H1 (cell line): ENCODE measurements at regions not wholly inside any gene's neighbourhood (a gene's known extent, or its start where the extent isn't known, plus 50 kb on each side); places are given as distances from the start of the nearest gene placed in this dataset.

Source experiments
- CTCF ChIA-PET: fragments of 300-600 bp; sonication (Branson Sonifier 250); formaldehyde crosslinking; loops from one replicate; lab custom pipeline; 2021; ENCODE audit not compliant: partially characterized antibody; lab: Charles Lee
- POLR2A ChIA-PET: fragments of 300-600 bp; sonication (Branson Sonifier 250); formaldehyde crosslinking; loops from one replicate; lab custom pipeline; 2021; ENCODE audit warnings: inconsistent platforms; ENCODE audit not compliant: partially characterized antibody; lab: Charles Lee
- DNase-seq, 2 experiments: peaks; one replicate each; pipeline versions ENCODE4 v3.0.0 to v3.0.0-alpha.2; 2010 to 2022; ENCODE audit warnings: low spot score in 2 of 2, low read depth in 1 of 2, mixed read lengths in 1 of 2
- FAIRE-seq: peaks from 2 replicates; lab custom pipeline; 2011; peaks lifted over from hg19 to GRCh38; lab: Jason Lieb, UNC
- H2AFZ ChIP-seq: 2 replicates; pipeline ENCODE4 v1.8.1; 2012; ENCODE audit warnings: low read length, inconsistent platforms
- H2AK5ac ChIP-seq: 2 replicates; pipeline ENCODE4 v1.6.1; 2013; ENCODE audit warnings: low read depth, low read length
- H2BK120ac ChIP-seq: replicated peaks from 2 replicates; pipeline ENCODE3; 2013; ENCODE audit warnings: low read depth, low read length, inconsistent platforms
- H2BK12ac ChIP-seq: 2 replicates; pipeline ENCODE4 v1.6.1; 2013; ENCODE audit warnings: low read depth, low read length
- H2BK15ac ChIP-seq: 2 replicates; pipeline ENCODE4 v1.6.1; 2013; ENCODE audit warnings: low read length
- H2BK20ac ChIP-seq: 2 replicates; pipeline ENCODE4 v1.6.1; 2013; ENCODE audit warnings: low read length
- H2BK5ac ChIP-seq: 2 replicates; pipeline ENCODE4 v1.6.1; 2013; ENCODE audit warnings: low read depth, low read length
- H3K14ac ChIP-seq: 2 replicates; pipeline ENCODE4 v1.6.1; 2013; ENCODE audit warnings: inconsistent platforms; ENCODE audit not compliant: insufficient read length
- H3K18ac ChIP-seq: 2 replicates; pipeline ENCODE4 v1.6.1; 2013; ENCODE audit warnings: low read length; ENCODE audit errors: extremely low read depth
- H3K23ac ChIP-seq: 2 replicates; pipeline ENCODE4 v1.6.1; 2013; ENCODE audit warnings: inconsistent platforms; ENCODE audit not compliant: insufficient read length
- H3K23me2 ChIP-seq: 2 replicates; pipeline ENCODE4 v1.6.1; 2013; ENCODE audit warnings: low read depth, low read length
- H3K27ac ChIP-seq: 2 replicates; pipeline ENCODE4 v1.6.1; 2011; ENCODE audit warnings: low read depth, low read length, inconsistent platforms
- H3K27me3 ChIP-seq, 4 experiments: replicated peaks in 1 of 4; 1 replicate in 1 of 4; 2 replicates in 3 of 4; pipeline versions ENCODE4 v1.6.1 to v1.8.1; 2011 to 2013; ENCODE audit warnings: low read length in 3 of 4, mild to moderate bottlenecking in 3 of 4, inconsistent platforms in 2 of 4, mixed read lengths in 2 of 4, moderate library complexity in 1 of 4; ENCODE audit not compliant: control insufficient read depth in 3 of 4, insufficient read depth in 3 of 4; ENCODE audit errors: extremely low read depth in 1 of 4
- H3K36me3 ChIP-seq, 4 experiments: 2 replicates each; pipeline versions ENCODE4 v1.6.1 to v1.8.1; 2011 to 2013; ENCODE audit warnings: mild to moderate bottlenecking in 4 of 4, low read length in 3 of 4, moderate library complexity in 2 of 4, control low read depth in 1 of 4, inconsistent platforms in 1 of 4; ENCODE audit not compliant: insufficient read depth in 4 of 4, control insufficient read depth in 2 of 4
- H3K4ac ChIP-seq: replicated peaks from 2 replicates; pipeline ENCODE3; 2013; ENCODE audit warnings: low read length, low read depth, mixed read lengths, inconsistent platforms; ENCODE audit not compliant: insufficient read length
- H3K4me1 ChIP-seq, 4 experiments: replicated peaks in 1 of 4; 1 replicate in 1 of 4; 2 replicates in 3 of 4; pipeline versions ENCODE4 v1.6.1 to v1.8.1; 2011 to 2013; ENCODE audit warnings: low read length in 3 of 4, inconsistent platforms in 2 of 4, mixed read lengths in 1 of 4; ENCODE audit not compliant: insufficient read depth in 4 of 4, control insufficient read depth in 3 of 4
- H3K4me2 ChIP-seq, 2 experiments: 2 replicates each; pipeline versions ENCODE4 v1.6.1 to v1.8.1; 2011 to 2013; ENCODE audit warnings: low read depth in 2 of 2, low read length in 2 of 2, control low read depth in 1 of 2, inconsistent platforms in 1 of 2, mild to moderate bottlenecking in 1 of 2; ENCODE audit not compliant: insufficient read depth in 1 of 2
- H3K4me3 ChIP-seq, 4 experiments: fragments of 200-600, 300-600 bp in 1 of 4; sonication (generic), shearing (Covaris generic), sonication (Bioruptor Twin) in 1 of 4; 2 replicates each; pipeline versions ENCODE4 v1.5.1 to v1.8.1; 2011 to 2016; ENCODE audit warnings: low read length in 4 of 4, low read depth in 3 of 4, control low read depth in 2 of 4, inconsistent platforms in 2 of 4, mild to moderate bottlenecking in 2 of 4, mixed read lengths in 1 of 4, moderate library complexity in 1 of 4; ENCODE audit not compliant: insufficient read depth in 2 of 4; ENCODE audit errors: extremely low read depth in 1 of 4
- H3K56ac ChIP-seq: replicated peaks from 2 replicates; pipeline ENCODE3; 2013; ENCODE audit warnings: low read depth, mild to moderate bottlenecking, mixed read lengths, low read length, inconsistent platforms; ENCODE audit not compliant: insufficient read length
- H3K79me1 ChIP-seq: 2 replicates; pipeline ENCODE4 v1.6.1; 2013; ENCODE audit warnings: low read depth, low read length, control low read depth
- H3K79me2 ChIP-seq, 2 experiments: 2 replicates each; pipeline versions ENCODE4 v1.6.1 to v1.8.1; 2012 to 2013; ENCODE audit warnings: low read length in 2 of 2, mild to moderate bottlenecking in 2 of 2, inconsistent platforms in 1 of 2; ENCODE audit not compliant: insufficient read depth in 2 of 2, control insufficient read depth in 1 of 2
- H3K9ac ChIP-seq, 4 experiments: replicated peaks in 1 of 4; 1 replicate in 1 of 4; 2 replicates in 3 of 4; pipeline versions ENCODE4 v1.6.1 to v1.8.1; 2011 to 2013; ENCODE audit warnings: low read depth in 3 of 4, low read length in 3 of 4, control low read depth in 2 of 4, mild to moderate bottlenecking in 2 of 4, moderate library complexity in 2 of 4, inconsistent platforms in 1 of 4; ENCODE audit errors: extremely low read depth in 1 of 4
- H3K9me3 ChIP-seq, 2 experiments: 2 replicates each; pipeline versions ENCODE4 v1.6.1 to v1.8.1; 2012 to 2013; ENCODE audit warnings: mild to moderate bottlenecking in 2 of 2, moderate library complexity in 2 of 2, control low read depth in 1 of 2, inconsistent platforms in 1 of 2, low read depth in 1 of 2, low read length in 1 of 2, mixed read lengths in 1 of 2; ENCODE audit not compliant: insufficient read depth in 2 of 2
- H4K20me1 ChIP-seq, 2 experiments: replicated peaks in 1 of 2; 2 replicates each; pipeline versions ENCODE3 to v1.8.1; 2011 to 2013; ENCODE audit warnings: inconsistent platforms in 2 of 2, low read length in 2 of 2, mild to moderate bottlenecking in 1 of 2; ENCODE audit not compliant: insufficient read depth in 2 of 2, control insufficient read depth in 1 of 2
- H4K5ac ChIP-seq: 2 replicates; pipeline ENCODE4 v1.6.1; 2013; ENCODE audit warnings: low read length, low read depth, mixed read lengths, inconsistent platforms; ENCODE audit not compliant: insufficient read length
- H4K8ac ChIP-seq: 2 replicates; pipeline ENCODE4 v1.8.0; 2013; ENCODE audit warnings: mild to moderate bottlenecking, moderate library complexity, low read length, inconsistent platforms; ENCODE audit not compliant: insufficient read depth; ENCODE audit errors: extremely low read depth
- H4K91ac ChIP-seq: replicated peaks from 2 replicates; pipeline ENCODE3; 2013; ENCODE audit warnings: low read length, mixed read lengths, inconsistent platforms; ENCODE audit not compliant: insufficient read length
- BRCA1 ChIP-seq: IDR thresholded peaks from 2 replicates; pipeline ENCODE4 v1.6.1; 2012; ENCODE audit warnings: low read depth, low read length, improper control_type of control experiment
- CEBPB ChIP-seq: IDR thresholded peaks from 2 replicates; pipeline ENCODE4 v1.6.1; 2012; ENCODE audit warnings: low read depth, low read length
- NANOG ChIP-seq: IDR thresholded peaks from 2 replicates; pipeline ENCODE4 v1.6.1; 2011; ENCODE audit warnings: low read length, low read depth, mild to moderate bottlenecking, inconsistent platforms; ENCODE audit not compliant: insufficient read depth, poor library complexity, severe bottlenecking
- POU5F1 ChIP-seq: IDR thresholded peaks from 2 replicates; pipeline ENCODE4 v1.6.1; 2011; ENCODE audit warnings: low read depth, mild to moderate bottlenecking, low read length, moderate library complexity
- RNF2 ChIP-seq: fragments of 200-900, 300-1000 bp; sonication (generic); IDR thresholded peaks from 2 replicates; pipeline ENCODE4 v1.7.1; 2016; ENCODE audit warnings: borderline replicate concordance, low read depth, mild to moderate bottlenecking, antibody characterized with exemption, low read length; ENCODE audit not compliant: poor library complexity, severe bottlenecking; ENCODE audit errors: missing control alignments
- RXRA ChIP-seq: IDR thresholded peaks from 2 replicates; pipeline ENCODE4 v1.6.1; 2011; ENCODE audit warnings: low read depth, mild to moderate bottlenecking, low read length, moderate library complexity; ENCODE audit not compliant: insufficient read depth
- SP4 ChIP-seq: IDR thresholded peaks from 2 replicates; pipeline ENCODE4 v1.6.1; 2012; ENCODE audit warnings: low read length, inconsistent platforms
- YY1 ChIP-seq: IDR thresholded peaks from 2 replicates; pipeline ENCODE4 v1.6.1; 2011; ENCODE audit warnings: low read depth, mild to moderate bottlenecking, low read length
- WGBS, 2 experiments: shearing (Covaris generic) in 1 of 2; methylation state at CpG; one replicate each; pipeline versions ENCODE4 v1.1.6 to v1.1.7; 2013 to 2015; ENCODE audit warnings: low lambda C conversion rate in 2 of 2, mixed read lengths in 2 of 2, inconsistent platforms in 1 of 2, low coverage in 1 of 2, missing lambda C conversion rate in 1 of 2; ENCODE audit not compliant: insufficient replicate concordance in 2 of 2, insufficient coverage in 1 of 2, insufficient read length in 1 of 2; ENCODE audit errors: extremely low coverage in 1 of 2, missing lambda C conversion rate in 1 of 2; 5-methylcytosine and 5-hydroxymethylcytosine counted together
- TF ChIP-seq, protein P1 (sequence below): IDR thresholded peaks from 2 replicates; pipeline ENCODE4 v1.6.1; 2012; ENCODE audit warnings: low read length, inconsistent platforms
- TF ChIP-seq, protein P2 (sequence below), 3 experiments: IDR thresholded peaks; 1 replicate in 2 of 3; 2 replicates in 1 of 3; pipeline versions ENCODE4 v1.5.1 to v1.6.1; 2011; ENCODE audit warnings: low read length in 3 of 3, mild to moderate bottlenecking in 3 of 3, inconsistent platforms in 2 of 3, low read depth in 1 of 3, moderate library complexity in 1 of 3; ENCODE audit not compliant: insufficient read depth in 1 of 3; ENCODE audit errors: control extremely low read depth in 1 of 3

DNA sequence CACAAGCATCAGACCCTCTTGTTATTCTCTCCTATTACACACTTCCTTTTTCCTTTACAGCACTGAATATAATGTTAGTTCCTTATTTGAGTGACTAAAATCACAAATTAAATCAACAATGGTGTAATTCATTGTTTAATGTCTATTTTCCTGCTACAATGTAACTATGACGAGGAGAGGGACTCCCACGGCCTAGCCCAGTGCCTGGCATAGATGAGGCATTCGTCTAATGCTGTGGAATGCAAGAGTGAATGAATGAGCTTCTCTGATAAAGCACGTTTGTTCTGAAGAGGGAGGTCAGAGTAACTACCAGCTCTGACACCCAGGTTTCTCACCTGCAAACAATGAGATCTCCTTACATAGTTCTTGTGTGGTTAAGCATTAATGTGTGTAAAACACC, 479.4 kb downstream of the OMA1 start:
- Histone ChIP-seq H3K9me3 (no peaks in the 10 kb centered on the region), H3K14ac (no peak overlapping the region), H3K4ac (no peak overlapping the region), H2BK15ac (no peak overlapping the region), H2BK20ac (no peak overlapping the region), H4K20me1 (no peaks in the 10 kb centered on the region), H3K9ac (no peak overlapping the region), H3K4me3 (no peak overlapping the region), H4K8ac (no peak overlapping the region), H3K36me3 (no peaks in the 10 kb centered on the region), H2AFZ (no peak overlapping the region), H2BK120ac (no peak overlapping the region), H3K56ac (no peak overlapping the region), H3K4me1 (peaks cover 0 to 9% (median 3%) of the 10 kb centered on the region in 4 experiments; a peak in 2 of 7 replicates), H4K5ac (no peak overlapping the region), H3K4me2 (no peak overlapping the region), H2BK5ac (no peak overlapping the region), H3K23ac (no peak overlapping the region), H2BK12ac (no peak overlapping the region), H3K27me3 (no peaks in the 10 kb centered on the region), H3K23me2 (no peaks in the 10 kb centered on the region), H3K79me2 (no peaks in the 10 kb centered on the region), H4K91ac (no peak overlapping the region), H2AK5ac (no peak overlapping the region), H3K27ac (no peak overlapping the region), H3K18ac (no peak overlapping the region), H3K79me1 (0 out of 2 replicates have a peak, but pooled peaks cover under 1% of the 10 kb centered on the region)
- 90% methylated on average over 4 of the region's 4 CpGs; no CpG with 5 or more reads in 1 of the 2 experiments for WGBS, 2 experiments
- FAIRE-seq (no peak), DNase-seq (no peak)
- ChIA-PET POLR2A (no interaction called here), CTCF (interaction anchor here (0.6 to 0.8 kb wide), 3 partner anchors 24 to 338 kb away, joined by 3 read pairs; no protein-coding TSS in a partner anchor)
- TF ChIP-seq CEBPB (no peak), NANOG (no peak), SP4 (no peak), RXRA (no peak), RNF2 (no peak), BRCA1 (no peak), YY1 (no peak), POU5F1 (no peak)
- TF ChIP-seq, protein P1, sequence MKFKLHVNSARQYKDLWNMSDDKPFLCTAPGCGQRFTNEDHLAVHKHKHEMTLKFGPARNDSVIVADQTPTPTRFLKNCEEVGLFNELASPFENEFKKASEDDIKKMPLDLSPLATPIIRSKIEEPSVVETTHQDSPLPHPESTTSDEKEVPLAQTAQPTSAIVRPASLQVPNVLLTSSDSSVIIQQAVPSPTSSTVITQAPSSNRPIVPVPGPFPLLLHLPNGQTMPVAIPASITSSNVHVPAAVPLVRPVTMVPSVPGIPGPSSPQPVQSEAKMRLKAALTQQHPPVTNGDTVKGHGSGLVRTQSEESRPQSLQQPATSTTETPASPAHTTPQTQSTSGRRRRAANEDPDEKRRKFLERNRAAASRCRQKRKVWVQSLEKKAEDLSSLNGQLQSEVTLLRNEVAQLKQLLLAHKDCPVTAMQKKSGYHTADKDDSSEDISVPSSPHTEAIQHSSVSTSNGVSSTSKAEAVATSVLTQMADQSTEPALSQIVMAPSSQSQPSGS = no peak
- TF ChIP-seq, protein P2, sequence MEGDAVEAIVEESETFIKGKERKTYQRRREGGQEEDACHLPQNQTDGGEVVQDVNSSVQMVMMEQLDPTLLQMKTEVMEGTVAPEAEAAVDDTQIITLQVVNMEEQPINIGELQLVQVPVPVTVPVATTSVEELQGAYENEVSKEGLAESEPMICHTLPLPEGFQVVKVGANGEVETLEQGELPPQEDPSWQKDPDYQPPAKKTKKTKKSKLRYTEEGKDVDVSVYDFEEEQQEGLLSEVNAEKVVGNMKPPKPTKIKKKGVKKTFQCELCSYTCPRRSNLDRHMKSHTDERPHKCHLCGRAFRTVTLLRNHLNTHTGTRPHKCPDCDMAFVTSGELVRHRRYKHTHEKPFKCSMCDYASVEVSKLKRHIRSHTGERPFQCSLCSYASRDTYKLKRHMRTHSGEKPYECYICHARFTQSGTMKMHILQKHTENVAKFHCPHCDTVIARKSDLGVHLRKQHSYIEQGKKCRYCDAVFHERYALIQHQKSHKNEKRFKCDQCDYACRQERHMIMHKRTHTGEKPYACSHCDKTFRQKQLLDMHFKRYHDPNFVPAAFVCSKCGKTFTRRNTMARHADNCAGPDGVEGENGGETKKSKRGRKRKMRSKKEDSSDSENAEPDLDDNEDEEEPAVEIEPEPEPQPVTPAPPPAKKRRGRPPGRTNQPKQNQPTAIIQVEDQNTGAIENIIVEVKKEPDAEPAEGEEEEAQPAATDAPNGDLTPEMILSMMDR (IDR thresholded peaks at IDR 0.05; ENCODE audit: control extremely low read depth in 1 of 3, insufficient read depth in 1 of 3, low read depth in 1 of 3, low read length in 3 of 3) = no peak
